GM21526 (cell line): ENCODE measurements at regions not wholly inside any gene's neighbourhood (a gene's known extent, or its start where the extent isn't known, plus 50 kb on each side); places are given as distances from the start of the nearest gene placed in this dataset.
A peak's percentile ranks its signal among the peaks of the same experiment; 100 is the strongest.

Experiments
- ATAC-seq: cut with Tn5 transposase; IDR thresholded peaks from one replicate; pipeline ENCODE4 v1.9.1; 2021; ENCODE audit warnings: moderate library complexity; ENCODE audit not compliant: unreplicated experiment, low FRiP score

GRCh38 chr6:145020114-145020513, 715.2 kb downstream of the EPM2A start:
- ATAC-seq: no peak

GRCh38 chr6:145020543-145020942, 714.8 kb downstream of the EPM2A start:
- ATAC-seq: no peak

DNA sequence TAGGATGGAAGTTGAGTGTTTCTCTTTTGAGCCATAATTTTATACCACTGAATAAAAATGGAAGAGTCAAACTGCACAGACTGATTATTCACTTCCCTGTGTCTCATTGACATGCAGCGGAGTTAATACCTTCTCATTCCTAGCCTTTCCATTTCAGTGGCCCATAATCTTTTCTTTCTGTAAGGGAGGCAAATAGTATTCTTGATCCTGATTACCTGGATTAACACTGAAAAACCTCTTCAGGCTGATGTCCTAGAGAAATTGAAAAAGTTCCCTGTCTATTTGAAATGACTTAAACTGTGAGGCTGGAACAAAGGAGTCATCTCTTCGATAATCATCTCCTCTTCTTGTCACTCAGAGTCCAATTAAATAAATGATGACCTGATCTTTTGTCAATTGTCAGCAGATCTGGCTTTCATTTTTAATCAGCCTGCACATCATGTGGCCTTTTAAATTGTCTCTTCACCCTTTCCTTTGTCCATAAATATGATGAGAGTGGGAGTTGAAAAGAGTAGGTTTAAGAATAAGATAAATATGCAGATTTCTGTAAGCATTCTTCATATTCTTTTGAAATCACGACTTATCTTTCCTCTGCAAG, 713.0 kb downstream of the EPM2A start:
- ATAC-seq: no peak

GRCh38 chr6:145023116-145023726, 712.1 kb downstream of the EPM2A start:
- no peak for ATAC-seq

GRCh38 chr6:145025488-145025887, 709.8 kb downstream of the EPM2A start:
- no peak for ATAC-seq

- ATAC-seq: no peak
These were observed 709.0 kb downstream of the EPM2A start for GRCh38 chr6:145026267-145026679.

GRCh38 chr6:145028144-145028818, 707.0 kb downstream of the EPM2A start:
- ATAC-seq: peak; percentile 71

- ATAC-seq: no peak
These were observed 704.3 kb downstream of the EPM2A start for GRCh38 chr6:145031001-145031400.

DNA sequence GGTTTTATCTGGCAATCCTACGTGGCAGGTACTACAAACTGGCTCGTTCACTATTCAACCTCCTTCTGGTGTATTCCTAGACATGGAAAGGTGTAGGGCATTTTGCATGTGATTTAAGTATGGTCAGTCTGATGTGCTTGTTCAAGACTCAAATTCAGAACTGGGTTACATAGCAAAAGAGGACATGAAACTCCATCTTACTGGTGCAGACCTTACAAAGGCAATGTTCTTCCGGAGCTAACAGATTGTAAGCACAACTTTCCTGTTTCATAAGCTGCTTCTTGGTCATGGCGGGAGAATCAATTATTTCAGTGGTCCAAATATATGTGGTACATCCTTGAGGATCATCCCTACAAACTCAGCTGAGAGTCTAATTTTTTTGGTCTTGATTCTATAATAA, 703.4 kb downstream of the EPM2A start:
- ATAC-seq: peak; percentile 59

DNA sequence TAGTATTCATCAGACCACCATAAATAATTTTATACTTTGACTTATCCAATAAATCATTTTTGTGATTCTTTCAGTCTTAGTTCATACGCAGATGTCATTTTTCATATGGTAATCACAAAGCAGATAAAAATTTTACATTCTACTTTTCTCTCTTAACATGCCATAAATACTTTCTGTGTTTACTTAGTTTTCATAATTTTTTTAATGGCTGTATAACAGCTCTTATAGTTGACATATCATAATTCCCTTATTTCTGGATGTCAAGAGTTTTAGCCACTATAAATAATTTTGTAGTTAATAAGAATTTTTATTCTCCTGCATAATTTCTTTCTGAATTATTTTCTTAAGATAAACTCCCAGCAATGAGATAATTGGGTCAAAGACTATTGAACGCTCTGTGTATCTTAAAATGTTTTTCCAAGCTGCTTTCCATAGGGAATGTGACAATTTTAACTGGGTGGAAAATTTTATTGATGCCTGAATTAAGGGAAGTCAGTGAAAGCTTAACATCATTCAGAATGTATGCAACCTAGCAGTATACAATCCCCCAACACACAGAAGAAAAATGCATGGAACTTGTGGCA, 702.7 kb downstream of the EPM2A start:
- no peak for ATAC-seq

GRCh38 chr6:145034664-145035063, 700.7 kb downstream of the EPM2A start:
- no peak for ATAC-seq

DNA sequence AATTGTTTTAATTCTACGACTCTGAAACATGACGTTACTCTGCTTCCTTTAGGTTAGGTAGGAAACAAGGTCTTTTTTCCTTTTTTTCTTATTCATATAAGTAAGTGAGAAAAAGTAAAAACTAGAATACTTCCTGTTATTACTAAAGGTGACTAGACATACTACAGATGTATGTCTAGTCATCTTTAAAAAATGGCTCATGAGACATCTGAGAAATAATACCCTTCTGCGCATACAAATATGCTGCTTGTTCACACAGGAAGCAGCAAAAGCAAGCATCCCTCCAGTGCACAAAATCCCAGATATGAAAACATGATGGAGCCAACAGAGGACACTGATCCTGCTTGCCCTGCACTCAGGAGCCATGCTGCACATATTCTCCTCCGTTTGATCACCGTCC, 699.1 kb downstream of the EPM2A start:
- no peak for ATAC-seq

DNA sequence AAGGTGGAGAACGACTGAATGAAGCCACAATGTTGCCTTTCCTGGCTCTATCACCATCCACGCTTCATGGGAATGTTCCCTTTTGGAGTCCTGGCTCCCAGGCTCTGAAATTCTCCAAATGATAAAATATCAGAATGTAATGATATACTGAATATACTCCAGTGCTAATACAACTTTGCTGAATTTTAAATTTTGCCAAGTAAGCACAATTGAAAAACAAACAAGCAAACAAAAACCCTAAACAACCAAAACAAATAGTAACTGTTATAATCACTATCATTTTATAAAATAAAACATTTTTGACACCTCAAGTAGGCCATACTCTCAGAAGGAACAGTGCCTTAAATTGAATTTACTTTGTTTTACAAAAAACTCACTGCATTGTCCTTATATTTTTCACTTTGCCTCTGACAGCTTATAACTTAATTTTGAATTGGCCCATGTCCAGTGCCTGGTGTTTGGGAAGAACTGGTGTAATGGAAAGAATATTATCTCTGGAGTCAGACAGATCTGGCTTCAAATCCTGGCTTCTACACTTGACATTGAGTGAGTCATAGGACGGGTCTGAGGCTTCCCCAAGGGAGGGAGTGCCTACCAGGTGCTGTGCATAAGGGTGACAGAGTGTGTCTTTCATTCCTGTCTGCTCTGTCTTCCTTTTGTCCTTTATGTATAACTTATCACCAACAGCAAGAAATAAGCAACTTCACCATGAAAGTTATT, 698.3 kb downstream of the EPM2A start:
- no peak for ATAC-seq

DNA sequence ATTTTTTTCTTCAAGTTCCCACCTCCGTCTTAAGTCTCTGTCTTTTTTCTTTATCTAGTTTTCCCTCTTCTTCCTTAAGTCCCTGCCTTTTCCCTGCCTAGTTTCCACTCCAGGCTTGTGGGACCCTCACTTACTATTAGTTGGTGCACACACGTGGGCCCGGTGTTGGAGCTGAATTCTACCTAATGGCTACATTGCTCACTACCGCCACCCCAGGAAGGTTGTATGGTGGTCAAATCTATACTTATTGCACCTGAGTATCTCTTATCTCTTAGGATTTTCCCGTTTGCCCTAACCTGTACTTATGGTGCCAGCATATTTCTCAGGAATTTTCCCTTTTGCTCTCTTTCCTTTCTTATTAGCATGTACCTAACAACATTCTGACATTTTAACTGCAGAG, 692.8 kb downstream of the EPM2A start:
- no peak for ATAC-seq

- ATAC-seq: no peak
These were observed 691.3 kb downstream of the EPM2A start for GRCh38 chr6:145043926-145044500.

DNA sequence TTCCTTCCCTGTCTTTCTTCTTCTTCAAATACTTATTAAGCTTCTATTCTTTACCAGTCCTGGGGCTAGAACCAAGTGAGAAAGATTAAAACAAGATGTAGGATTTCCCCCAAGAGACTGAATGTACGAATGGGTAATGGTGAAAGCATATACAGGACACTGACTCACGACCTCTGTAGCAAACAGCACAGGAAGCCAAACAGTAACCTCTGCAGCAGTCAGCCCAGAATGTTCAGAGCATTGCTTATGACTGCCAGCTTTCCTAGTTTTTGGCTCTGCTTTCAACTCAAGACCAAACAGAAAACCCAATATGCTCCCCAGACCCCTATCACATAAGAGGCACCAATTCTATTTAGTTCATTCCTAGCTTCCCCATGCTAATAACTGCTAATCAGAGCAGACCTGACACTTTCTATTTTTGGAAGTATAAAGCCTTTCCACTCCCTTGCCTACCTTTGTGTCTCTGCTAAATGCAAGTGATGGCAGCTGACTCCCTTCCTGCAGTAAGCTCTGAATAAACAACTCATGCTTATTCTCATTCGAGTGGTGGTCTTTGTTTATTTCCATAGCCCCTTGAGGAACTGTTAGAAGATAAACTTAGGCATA, 690.6 kb downstream of the EPM2A start:
- ATAC-seq: no peak

GRCh38 chr6:145045582-145045981, 689.7 kb downstream of the EPM2A start:
- no peak for ATAC-seq

GRCh38 chr6:145047891-145048290, 687.4 kb downstream of the EPM2A start:
- ATAC-seq: no peak

DNA sequence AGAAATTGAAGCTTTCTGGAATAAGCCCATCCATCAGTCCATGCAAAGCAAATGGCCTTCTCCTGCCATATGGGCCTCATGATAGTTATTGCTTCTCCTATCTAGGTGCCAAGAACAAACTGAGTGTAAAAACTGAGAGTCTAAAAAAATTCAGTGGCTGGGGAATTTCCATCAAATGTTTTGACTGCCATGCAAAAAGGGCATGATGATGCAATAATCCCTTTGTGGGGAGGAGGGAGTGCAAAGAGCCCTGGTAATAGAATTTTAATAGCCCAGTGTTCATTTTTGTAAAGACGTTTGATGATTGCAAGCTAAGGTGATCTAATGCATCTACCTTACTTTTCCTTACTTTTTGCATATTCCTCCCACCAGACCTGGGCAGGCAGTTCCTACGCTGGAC, 683.7 kb downstream of the EPM2A start:
- ATAC-seq: no peak

GRCh38 chr6:145055567-145055966, 679.8 kb downstream of the EPM2A start:
- ATAC-seq: no peak
